CD4-positive, alpha-beta T cell treated with Interleukin-4 for 4 hours (primary cell): ENCODE measurements at regions not wholly inside any gene's neighbourhood (a gene's known extent, or its start where the extent isn't known, plus 50 kb on each side); places are given as distances from the start of the nearest gene placed in this dataset.
"Not testable (repeated sequence)": the region's sequence is repeated elsewhere in the genome, so short reads cannot be mapped to it uniquely, and the experiment has no call there.

ENCODE experiments used
- DNase-seq: peaks from one replicate; pipeline ENCODE4 v3.0.0-alpha.2; 2020

GRCh38 chr6:160804639-160805038 is 102.6 kb downstream of the PLG start:
- no peak for DNase-seq

GRCh38 chr6:160808263-160808662 is 106.2 kb downstream of the PLG start:
- no peak for DNase-seq

- DNase-seq, result no peak
Observed at GRCh38 chr6:160810238-160810637, 108.2 kb downstream of the PLG start.

GRCh38 chr6:160812097-160812496 is 110.1 kb downstream of the PLG start:
- no peak for DNase-seq

GRCh38 chr6:160818934-160819333 is 116.9 kb downstream of the PLG start:
- DNase-seq, result no peak

- not testable (repeated sequence) for DNase-seq
Observed at GRCh38 chr6:160820661-160821060, 118.6 kb downstream of the PLG start.

- DNase-seq, result no peak
Observed at GRCh38 chr6:160831739-160832138, 129.7 kb downstream of the PLG start.

- DNase-seq, result no peak
Observed at GRCh38 chr6:160832422-160832821, 130.4 kb downstream of the PLG start.

GRCh38 chr6:160837146-160837545 is 135.1 kb downstream of the PLG start:
- DNase-seq, result no peak

GRCh38 chr6:160851031-160851430 is 140.5 kb upstream of the MAP3K4 start:
- no peak for DNase-seq

- DNase-seq, result no peak
Observed at GRCh38 chr6:160853946-160854345, 137.6 kb upstream of the MAP3K4 start.

- no peak for DNase-seq
Observed at GRCh38 chr6:160858886-160859285, 132.7 kb upstream of the MAP3K4 start.

- DNase-seq, result no peak
Observed at GRCh38 chr6:160859822-160860221, 131.7 kb upstream of the MAP3K4 start.

GRCh38 chr6:160861824-160862223 is 129.7 kb upstream of the MAP3K4 start:
- DNase-seq, result no peak

- no peak for DNase-seq
Observed at GRCh38 chr6:160863782-160864181, 127.8 kb upstream of the MAP3K4 start.

- DNase-seq, result no peak
Observed at GRCh38 chr6:160871320-160871719, 120.2 kb upstream of the MAP3K4 start.

GRCh38 chr6:160881148-160881808 is 110.3 kb upstream of the MAP3K4 start:
- DNase-seq, result no peak

GRCh38 chr6:160882006-160882405 is 109.6 kb upstream of the MAP3K4 start:
- DNase-seq, result no peak

- DNase-seq, result no peak
Observed at GRCh38 chr6:160882791-160883279, 108.7 kb upstream of the MAP3K4 start.

GRCh38 chr6:160883560-160883959 is 108.0 kb upstream of the MAP3K4 start:
- no peak for DNase-seq

- no peak for DNase-seq
Observed at GRCh38 chr6:160883999-160884398, 107.6 kb upstream of the MAP3K4 start.

GRCh38 chr6:160889148-160889547 is 102.4 kb upstream of the MAP3K4 start:
- not testable (repeated sequence) for DNase-seq

- DNase-seq, result no peak
Observed at GRCh38 chr6:160891690-160892089, 99.9 kb upstream of the MAP3K4 start.

- no peak for DNase-seq
Observed at GRCh38 chr6:160895562-160895961, 96.0 kb upstream of the MAP3K4 start.
